GM19452 (cell line): ENCODE measurements at regions not wholly inside any gene's neighbourhood (a gene's known extent, or its start where the extent isn't known, plus 50 kb on each side); places are given as distances from the start of the nearest gene placed in this dataset.
A peak's percentile ranks its signal among the peaks of the same experiment; 100 is the strongest.

Experiments used
- ATAC-seq: cut with Tn5 transposase; IDR thresholded peaks from one replicate; pipeline ENCODE4 v1.9.1; 2021; ENCODE audit not compliant: unreplicated experiment

GRCh38 chr11:92822410-92822809, 147.0 kb upstream of the MTNR1B start:
- no peak for ATAC-seq

DNA sequence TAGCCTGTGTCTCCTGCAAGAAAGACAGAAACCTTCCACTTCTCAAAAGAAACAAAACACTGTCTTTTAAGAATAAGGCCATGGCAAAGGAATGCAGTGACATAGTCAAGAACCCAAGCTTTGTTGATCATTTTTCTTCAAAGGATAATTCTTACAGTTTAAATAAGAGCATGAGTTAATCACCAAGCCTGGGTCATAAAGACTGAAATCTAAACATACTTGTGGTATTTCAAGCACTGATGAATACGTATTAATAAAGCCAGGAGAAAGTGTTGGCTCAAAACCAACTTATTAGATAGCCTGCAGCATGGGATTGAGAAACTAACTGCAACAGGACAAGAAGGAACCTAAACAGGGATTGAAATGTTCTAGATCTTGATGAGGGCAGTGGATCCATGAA, 143.3 kb upstream of the MTNR1B start:
- ATAC-seq, result no peak

DNA sequence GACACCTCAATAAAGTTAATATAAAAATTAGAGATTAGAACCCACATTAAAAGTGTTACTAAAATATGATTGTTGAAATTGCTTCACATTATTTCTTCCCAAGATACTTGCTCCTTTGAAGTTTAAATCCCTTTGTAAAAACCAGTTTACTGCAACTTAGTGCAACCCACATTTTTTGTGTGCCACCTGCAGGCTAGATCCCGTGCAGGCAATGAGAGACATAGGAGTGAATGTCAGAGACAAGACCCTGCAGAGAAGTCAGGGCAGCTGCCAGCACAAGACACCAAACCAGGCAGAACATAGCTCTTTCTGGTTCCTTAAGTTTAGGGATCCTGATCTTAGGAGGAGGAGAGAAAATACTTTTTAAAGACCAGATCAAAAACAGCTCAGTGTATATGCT, 142.8 kb upstream of the MTNR1B start:
- ATAC-seq, result no peak

GRCh38 chr11:92827132-92827531, 142.3 kb upstream of the MTNR1B start:
- no peak for ATAC-seq

GRCh38 chr11:92828556-92828955, 140.9 kb upstream of the MTNR1B start:
- ATAC-seq, result no peak

DNA sequence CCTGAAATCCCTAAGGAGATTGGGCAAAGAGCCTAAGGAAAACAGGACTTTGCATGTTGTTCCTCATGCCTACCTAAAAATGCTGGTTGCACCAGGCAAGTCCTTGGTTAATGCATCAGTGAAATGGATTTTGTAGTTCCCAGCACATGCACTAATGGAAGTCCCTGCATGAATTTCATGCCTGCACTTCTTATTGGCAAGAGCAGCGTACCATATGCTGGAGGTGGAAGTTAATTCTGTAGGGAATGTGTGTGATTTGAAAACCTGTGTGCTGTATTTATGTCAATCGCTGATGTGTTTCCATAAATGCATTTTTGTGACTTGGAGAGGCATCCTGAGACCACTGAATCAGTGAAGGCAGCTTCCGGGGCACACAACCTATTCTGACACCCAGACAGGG, 140.3 kb upstream of the MTNR1B start:
- ATAC-seq, result no peak

DNA sequence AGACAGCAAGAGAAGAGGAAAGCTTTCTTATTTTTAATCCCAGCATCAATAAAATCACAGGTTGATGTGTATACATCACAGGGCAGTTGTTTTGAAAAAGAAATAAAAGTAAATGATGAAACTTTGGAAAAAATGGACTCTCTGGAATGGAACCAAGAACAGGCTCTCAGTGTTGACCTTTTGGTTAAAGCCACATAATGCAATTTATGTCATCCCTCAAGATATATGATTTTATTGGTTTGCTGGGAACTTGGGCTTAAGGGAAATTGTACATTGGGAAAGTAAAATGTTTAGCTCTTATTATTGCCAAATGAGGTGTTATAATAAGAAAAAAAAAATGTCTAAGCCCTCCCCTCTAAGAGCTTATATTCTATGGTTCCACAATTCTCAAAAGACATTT, 139.8 kb upstream of the MTNR1B start:
- no peak for ATAC-seq

GRCh38 chr11:92830377-92831155, 138.9 kb upstream of the MTNR1B start:
- peak; percentile 79 for ATAC-seq

GRCh38 chr11:92834296-92835020, 135.0 kb upstream of the MTNR1B start:
- ATAC-seq, result no peak

GRCh38 chr11:92837595-92837994, 131.9 kb upstream of the MTNR1B start:
- ATAC-seq, result no peak

GRCh38 chr11:92838759-92839310, 130.6 kb upstream of the MTNR1B start:
- no peak for ATAC-seq

DNA sequence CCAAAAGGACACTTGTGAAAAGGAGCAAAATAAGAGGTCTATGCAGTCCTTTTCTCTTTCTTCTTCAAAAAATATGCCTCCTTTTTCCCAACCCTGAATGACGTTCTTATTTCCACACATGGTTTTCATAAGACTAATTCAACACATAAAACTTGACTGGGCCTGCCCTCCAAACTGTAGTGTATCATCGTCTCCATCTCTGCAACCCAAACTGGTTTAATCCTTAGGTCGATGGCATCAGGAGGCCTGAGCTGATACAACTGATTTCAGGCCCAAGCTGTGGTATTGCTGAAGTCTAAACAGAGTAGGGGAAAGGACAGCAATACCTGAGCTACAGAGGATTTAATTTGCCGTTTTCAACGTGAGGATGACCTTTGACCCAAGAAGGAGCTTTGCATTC, 130.0 kb upstream of the MTNR1B start:
- ATAC-seq, result no peak

- ATAC-seq, result no peak
Observed at GRCh38 chr11:92841719-92842118, 127.7 kb upstream of the MTNR1B start.

GRCh38 chr11:92843455-92843854, 126.0 kb upstream of the MTNR1B start:
- no peak for ATAC-seq

- no peak for ATAC-seq
Observed at GRCh38 chr11:92844197-92844596, 125.3 kb upstream of the MTNR1B start.

DNA sequence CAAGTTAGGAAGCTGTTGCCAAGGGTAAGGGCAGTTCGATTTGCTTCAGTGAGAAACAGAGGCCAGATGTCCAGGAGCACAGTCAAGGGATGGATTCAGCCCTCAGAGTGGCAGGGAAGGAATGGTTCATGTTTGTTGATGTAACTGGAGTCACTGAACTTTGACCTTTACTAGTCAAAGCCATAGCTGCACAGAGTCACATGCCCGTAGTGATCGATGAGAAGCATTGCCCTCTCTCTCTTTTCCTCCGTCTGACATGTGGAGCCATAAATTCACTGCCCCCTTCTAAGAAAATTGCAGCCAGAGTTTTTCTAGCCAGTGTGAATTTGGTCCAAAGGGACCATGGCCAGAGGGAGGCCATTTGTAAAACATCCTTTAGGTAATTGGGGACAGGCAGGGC, 124.1 kb upstream of the MTNR1B start:
- ATAC-seq, result no peak

DNA sequence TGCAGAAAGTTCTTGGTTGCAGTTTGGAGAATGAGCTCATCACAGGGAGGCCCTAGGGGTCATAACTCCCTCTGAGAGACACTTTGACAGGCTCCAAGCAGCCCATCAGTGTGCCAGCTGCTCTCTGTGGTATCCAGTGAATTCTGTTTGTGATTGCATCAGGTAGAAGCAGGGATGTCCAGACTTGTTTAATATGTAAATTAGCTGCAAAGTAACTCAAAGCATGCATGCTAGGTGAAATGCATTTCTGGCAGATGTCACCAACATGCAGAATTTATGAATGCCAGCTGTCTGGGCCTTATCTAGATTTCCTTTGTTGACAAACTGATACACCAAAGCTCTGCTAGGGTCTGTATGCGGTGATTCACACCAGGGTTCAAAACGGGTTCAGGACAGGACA, 123.6 kb upstream of the MTNR1B start:
- no peak for ATAC-seq

GRCh38 chr11:92846491-92847125, 122.8 kb upstream of the MTNR1B start:
- ATAC-seq, result no peak

DNA sequence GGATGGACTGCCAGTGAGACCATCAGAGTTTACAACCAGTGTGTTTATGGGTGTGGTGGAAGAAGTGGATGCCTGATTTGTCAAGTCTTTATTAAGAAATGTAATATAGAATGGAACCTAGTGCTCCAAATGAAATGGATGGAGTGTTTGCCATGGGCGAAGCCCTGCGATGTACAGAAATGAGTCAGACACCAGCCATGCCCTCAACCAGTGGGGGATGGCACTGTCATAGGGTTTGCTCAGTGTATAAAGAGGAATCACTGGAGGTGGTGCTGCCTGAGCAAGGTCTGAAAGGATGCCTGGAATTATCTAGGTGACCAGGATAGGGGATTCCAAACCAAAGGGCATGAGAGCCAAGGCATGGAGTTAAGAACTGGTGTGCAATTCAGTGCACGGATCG, 120.9 kb upstream of the MTNR1B start:
- no peak for ATAC-seq

DNA sequence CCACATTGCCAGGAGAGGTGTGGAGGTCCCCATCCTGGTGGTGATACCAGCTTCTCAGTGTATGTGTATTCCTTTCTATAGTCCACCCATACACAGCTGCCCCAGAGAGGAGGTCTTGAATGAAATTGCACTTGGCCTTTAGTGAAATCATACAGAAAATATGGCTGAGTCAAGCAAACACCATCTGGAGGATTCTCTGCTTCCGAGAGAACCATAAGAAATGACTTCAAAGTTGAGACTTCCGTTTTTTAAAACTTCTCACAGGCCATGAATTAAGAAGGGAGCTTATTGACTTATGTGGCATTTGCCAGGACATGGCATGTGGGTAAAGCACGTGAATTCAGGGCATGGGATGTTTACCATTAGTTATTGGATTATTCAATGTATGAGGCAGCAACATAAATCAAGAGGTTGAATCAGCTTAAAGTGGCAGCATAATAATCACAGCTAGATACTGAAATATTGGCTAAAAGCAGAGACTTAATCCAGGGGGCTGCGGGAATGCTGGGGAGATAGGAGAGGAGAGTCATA, 119.1 kb upstream of the MTNR1B start:
- ATAC-seq, result no peak

- ATAC-seq, result no peak
Observed at GRCh38 chr11:92852229-92852628, 117.2 kb upstream of the MTNR1B start.

DNA sequence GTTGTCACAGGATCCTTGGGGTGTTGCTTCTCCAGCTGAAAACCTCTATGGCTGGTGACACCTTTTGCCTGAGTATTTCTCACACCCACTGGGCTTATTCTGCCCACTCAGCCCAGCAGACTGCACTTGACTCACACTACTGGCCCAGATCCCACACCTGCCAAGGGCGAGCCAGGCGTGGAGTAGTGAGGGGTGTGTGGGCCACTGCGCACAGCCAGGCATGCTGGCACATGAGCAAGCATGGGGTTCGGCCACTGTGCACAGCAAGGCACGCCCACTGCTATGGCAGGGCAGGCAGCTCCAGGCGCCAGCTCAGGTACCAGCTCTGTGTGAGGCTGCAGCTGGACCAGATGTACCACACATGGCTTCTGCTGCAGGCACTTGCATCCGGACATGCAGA, 116.5 kb upstream of the MTNR1B start:
- ATAC-seq, result no peak
